ENCODE measurements at regions not wholly inside any gene's neighbourhood (a gene's known extent, or its start where the extent isn't known, plus 50 kb on each side); places are given as distances from the start of the nearest gene placed in this dataset.

DNA sequence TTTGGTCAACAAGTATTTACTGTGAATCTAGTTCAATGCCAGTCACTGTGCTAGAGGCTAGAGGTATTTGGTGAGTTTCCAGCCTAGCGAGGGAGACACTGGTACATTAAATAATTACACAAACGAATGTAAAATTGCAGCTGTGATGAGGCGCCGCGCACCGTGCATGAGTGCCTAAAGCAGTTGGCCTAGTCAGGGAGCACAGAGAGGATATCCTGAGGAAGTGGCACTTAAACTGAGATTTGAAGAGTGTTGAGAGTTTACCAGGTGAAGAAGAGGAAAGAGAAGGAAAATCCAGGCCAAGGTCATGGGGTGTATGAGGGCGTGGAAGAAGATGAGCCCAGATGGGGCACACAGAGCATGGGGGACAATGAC, 157.6 kb upstream of the NDUFV2 start:
- no peak for DNase-seq (ENCODE audit: low read depth)

- DNase-seq (ENCODE audit: low read depth) = no peak
Measured at GRCh38 chr18:8945514-8945913, 157.0 kb upstream of the NDUFV2 start.

DNA sequence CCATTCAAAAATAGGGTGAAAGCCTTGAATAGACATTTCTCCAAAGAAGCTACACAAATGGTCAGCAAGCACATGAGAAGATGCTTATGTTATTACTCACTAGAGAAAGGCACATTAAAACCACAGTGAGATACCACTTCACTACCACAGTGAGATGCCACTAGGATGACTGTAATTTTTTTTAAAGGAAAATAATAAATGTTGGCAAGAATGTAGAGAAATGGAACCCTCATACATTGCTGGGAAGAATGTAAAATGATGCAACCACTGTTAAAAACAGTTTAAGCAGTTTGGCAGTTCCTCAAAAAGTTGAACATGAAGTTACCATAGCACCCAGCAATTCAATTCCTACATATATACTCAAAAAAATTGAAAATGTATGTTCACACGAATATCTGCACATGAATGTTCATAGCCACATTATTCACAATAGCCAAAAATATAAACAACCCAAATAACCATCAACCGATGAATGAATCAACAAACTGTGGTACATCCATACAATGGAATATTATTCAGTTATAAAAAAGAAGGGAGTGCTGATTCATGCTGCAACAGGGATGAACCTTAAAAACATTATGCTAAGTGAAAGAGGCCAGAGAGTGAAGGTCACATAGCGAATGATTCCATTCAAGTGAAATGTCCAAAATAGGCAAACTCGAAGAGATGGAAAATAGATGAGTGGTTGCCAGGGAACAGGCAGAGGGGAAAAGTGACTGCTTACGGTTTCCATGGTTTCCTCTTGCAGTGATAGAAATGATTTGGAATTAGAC, 156.2 kb upstream of the NDUFV2 start:
- DNase-seq (ENCODE audit: low read depth) = peak; percentile 98

DNA sequence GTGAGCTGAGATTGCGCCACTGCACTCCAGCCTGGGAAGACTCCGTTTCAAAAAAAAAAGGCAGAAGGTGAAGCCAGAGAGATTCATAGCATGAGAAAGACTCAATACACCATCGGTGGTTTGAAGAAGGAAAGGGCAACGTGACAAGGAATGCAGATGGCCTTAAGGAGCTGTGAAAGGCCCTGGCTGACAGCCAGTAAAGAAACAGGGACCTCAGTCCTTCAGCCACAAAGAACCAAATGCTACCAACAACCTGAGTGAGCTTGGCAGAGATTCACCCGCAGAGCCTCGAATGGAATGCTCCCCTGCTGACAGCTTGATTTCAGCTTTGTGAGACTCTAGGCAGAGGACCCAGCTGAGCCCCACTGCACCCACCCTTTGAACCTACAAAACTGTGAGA, 154.9 kb upstream of the NDUFV2 start:
- DNase-seq (ENCODE audit: low read depth) = no peak

DNA sequence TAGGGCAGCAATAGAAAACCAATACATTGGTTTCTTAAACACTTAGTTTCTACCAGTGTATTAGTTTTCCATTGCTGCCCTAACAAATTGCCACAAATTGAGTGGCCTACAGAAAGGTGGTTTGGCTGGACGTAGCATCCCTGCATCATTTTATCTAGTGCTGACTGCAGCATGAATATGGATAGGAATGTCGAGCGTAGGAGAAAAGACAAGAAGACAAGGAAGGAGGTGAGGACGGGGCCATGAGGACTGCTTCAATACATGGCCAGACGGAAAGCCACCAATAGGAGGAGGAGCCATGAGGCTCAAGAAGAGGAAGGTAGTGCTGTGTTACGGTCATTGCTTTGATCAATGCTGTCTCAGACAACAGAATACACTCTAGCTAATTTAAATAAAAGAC, 154.5 kb upstream of the NDUFV2 start:
- DNase-seq (ENCODE audit: low read depth) = no peak

DNA sequence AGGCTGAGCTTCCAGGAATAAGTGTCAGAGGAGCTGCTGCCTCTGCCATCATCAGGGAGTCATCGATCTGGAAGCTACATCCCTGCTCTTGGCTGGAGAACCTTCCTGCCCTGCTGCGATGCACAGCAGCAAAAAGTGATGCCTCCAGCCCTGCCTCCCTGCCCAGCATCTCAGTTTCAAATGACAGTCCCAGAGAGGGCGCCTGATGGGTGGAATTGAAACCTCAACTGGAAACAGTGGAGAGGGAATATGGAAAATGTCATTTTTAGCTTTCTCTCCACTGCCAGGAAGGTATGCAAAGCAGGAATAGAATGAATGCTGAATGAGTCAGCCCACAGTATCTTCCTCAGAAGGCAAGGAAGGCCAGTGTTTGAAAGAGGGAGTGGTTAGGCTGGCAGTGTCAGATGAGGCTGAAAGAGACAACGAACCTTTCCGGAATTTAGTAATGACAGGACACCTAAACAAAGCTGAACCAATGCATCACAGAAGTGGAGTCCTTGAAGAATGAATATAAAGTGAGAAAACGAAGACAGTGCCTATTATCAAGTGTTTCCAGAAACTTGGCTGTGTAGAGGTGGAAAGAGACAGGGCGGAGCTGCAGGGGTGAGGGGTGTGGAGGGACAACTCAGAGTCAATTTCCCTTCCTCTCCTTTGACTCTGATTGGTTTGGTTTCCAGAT, 153.9 kb upstream of the NDUFV2 start:
- peak; percentile 97 for DNase-seq (ENCODE audit: low read depth)

DNA sequence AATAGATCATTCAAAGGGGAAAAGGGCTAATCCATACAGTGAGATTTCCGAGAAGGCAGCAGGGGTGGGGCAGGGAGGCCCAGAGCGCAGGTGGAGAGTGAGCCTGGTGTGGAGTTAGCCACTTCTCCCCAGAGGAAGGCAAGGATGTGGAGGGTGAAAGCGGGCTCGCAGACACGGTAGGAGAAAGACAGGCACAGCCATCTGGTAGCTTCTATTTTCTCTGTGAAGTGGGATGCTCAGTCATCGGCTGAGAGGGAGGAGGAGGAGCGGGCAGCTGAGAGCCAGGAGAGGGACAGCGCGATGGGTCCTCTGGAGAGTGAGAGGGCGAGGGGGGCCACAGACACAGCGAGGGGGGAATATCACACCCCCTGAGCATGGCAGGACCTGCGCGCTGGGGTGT, 153.3 kb upstream of the NDUFV2 start:
- DNase-seq (ENCODE audit: low read depth) = no peak

GRCh38 chr18:8951491-8951890, 151.0 kb upstream of the NDUFV2 start:
- DNase-seq (ENCODE audit: low read depth) = no peak

- DNase-seq (ENCODE audit: low read depth) = no peak
Measured at GRCh38 chr18:8952174-8952573, 150.3 kb upstream of the NDUFV2 start.

GRCh38 chr18:8952769-8953760, 149.4 kb upstream of the NDUFV2 start:
- DNase-seq (ENCODE audit: low read depth) = peak; percentile 96

DNA sequence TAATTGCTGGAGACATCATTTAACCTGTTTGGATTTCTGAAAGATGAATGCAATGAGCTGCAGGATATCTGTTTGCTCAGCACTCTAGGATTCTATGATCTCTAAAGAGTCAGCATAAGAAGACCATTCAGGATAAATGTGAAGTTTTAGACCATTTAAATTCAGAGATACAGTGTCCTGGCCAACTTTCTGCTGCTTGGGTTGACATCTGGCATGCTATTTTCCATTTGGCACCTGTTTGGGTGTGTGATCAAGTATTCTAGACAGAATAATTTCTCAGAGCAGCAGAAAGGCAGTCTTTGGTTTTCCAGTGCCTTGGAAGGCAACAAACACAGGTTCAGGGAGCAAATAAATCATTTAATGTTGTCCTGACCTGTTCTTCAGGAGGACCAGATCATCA, 144.8 kb upstream of the NDUFV2 start:
- no peak for DNase-seq (ENCODE audit: low read depth)

DNA sequence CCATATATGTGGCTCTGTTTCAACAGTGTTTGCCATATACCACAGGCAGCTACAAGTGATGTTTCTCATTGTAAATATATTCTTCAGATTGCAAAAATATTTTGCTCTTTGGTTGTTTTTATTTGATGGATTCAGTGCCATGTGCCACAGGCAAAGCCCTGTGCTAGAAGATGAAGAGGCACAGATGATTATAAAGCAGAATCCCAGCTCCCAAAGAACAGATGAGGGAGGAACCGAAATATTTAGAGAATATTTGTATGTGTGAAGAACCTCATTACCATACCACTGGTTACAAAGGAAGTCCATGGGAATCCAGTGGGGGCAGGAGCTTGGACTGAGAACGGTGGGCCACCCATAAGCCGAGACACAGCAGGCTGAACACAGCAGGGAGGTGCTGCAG, 143.8 kb upstream of the NDUFV2 start:
- no peak for DNase-seq (ENCODE audit: low read depth)

GRCh38 chr18:8959551-8960135, 142.9 kb upstream of the NDUFV2 start:
- DNase-seq (ENCODE audit: low read depth) = no peak

DNA sequence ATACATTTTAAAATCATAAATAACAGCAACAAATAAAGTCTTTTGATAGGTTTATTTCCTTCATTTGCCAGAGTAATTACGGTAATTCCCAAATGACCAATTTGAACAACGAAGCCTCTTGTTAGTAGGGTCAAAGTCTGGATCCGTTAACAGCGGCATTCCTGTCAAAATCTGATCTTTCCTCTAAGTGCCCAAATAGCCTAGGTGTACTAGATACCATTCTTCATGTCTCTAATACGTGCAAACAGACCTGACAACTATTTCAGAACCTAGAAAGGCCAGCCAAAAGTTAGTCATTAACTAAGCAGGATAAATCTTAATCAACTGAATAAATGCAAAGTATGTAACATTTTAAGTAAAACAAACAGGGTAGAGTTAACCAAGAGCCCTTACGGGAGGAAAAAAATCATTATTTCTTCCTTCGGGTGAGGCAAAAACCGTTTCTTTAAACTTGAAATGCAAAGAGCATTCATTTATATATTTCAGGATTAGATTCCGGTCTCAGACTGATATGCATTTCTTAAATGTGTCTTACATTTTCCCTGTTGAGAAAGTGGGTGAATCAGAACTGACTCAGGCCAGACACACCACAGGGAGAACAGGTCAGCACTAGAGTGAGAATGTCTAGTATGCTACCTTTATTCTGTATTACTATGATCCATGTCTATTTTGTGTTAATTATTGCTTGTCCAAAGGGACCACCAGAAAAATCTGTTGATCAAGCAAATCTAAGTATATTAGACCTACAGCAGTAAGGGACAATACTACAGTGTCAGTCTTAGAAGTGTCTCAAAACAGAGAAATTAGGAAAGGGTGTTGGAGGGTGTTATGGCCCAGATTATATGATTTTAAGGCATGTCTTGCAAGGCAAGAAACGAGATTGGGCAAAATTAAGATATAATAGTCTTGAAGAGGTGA, 141.5 kb upstream of the NDUFV2 start:
- DNase-seq (ENCODE audit: low read depth) = no peak

DNA sequence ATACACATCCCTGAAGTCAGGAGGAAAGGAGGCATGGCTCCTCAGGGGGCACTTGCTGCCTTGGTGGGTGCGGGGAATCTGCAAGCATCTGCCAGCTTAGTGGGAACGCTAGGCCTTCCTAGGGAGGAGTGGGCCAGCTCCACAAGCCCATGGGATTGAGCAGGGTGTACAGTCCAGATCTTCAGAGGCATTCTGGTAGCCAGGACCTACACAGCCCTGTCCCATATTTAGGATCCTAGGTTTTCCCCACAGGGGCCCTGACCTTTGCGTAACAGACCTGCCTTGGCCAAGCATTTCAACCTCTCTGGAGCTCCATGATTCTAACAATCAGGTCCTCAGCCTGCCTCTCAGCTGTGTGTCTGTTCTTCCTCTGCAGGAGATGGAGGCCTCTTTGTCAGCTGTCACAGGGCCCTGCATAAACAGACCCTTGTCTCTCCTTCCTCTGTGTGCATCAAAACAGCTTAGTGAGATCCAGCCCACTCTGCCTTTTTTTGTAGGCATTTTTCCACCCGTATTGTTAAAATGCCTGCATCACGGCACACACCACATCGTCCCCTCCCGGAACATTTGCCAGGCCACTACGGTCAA, 140.2 kb upstream of the NDUFV2 start:
- no peak for DNase-seq (ENCODE audit: low read depth)

DNA sequence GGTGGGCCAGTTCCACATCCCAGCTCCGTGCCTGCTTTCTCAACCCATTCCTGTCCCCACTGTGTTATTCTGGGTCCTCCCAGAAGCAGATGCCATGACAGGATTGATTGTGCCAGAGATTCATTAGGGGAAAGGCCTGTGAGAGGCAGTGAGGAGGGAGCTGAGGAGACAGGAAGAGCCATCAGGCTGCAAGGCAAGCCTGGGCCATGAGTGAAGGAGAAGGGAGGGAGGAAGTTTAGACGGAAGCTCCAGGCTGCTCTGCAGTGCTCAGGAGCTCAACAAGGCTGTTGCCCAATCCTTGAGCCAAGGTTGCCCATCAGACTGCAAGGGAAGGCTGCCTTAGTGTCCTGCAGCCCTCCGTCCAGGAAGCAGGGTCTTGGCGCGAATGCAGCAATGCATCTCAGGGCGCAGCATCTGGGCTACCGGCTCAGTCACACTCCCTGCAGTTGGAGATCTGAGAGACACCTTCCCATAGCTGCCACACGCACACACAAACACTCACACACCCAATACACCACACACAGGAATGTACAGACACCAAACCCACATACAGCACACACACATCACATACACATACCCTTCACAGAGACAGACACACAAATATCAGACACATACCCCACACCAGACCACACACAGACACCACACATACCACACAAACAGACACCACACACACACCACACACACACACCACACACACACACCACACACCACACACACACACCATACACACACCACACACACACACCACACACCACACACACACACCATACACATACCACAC, 139.5 kb upstream of the NDUFV2 start:
- DNase-seq (ENCODE audit: low read depth) = no peak

DNA sequence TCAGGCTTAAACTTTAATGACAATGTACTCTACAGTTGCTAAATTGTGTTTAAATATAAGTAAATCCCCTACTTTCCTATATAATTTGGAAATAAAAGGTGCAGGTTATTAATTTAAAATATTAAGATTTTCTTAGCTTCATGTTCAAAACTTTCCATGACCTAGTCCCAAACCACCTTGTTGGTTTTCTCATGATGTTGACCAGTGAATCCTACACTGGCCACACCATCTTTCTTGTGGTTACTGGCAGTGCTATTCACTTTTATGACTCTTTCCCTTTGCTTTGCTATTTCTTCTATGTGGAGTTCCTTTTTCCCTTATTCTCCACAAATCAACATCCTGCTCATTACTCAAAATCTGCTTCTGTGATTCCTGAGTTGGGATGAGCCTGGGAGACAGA, 138.6 kb upstream of the NDUFV2 start:
- DNase-seq (ENCODE audit: low read depth) = no peak

DNA sequence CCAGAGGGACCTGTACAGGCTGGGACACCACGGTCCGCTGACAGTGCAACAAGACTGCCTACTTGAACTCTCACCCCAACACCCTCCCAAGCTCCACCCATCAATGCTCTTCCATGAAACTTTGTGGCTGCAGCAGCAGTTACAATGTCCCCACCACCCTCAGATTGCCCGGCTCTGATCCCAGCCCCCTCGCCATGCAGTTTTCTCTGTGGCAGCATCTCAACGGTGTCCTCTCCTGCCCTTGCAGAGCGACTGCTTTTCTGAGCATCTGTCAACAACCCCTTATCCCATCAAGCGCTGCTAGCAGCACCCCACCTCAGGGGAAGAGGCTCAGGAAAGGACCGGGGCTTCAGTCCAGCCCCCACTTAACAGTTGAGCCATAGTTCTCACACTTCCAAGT, 137.1 kb upstream of the NDUFV2 start:
- DNase-seq (ENCODE audit: low read depth) = no peak

- DNase-seq (ENCODE audit: low read depth) = no peak
Measured at GRCh38 chr18:8966821-8967220, 135.7 kb upstream of the NDUFV2 start.

GRCh38 chr18:8967573-8967972, 134.9 kb upstream of the NDUFV2 start:
- no peak for DNase-seq (ENCODE audit: low read depth)

All from GM04503 (cell line).